Mesothelial cell of epicardium (in vitro differentiated cells): ENCODE measurements at regions not wholly inside any gene's neighbourhood (a gene's known extent, or its start where the extent isn't known, plus 50 kb on each side); places are given as distances from the start of the nearest gene placed in this dataset.

Experiments
- DNase-seq, 2 experiments: peaks; one replicate each; pipeline ENCODE4 v3.0.0; 2021; ENCODE audit warnings: low spot score in 2 of 2; ENCODE audit not compliant: unreplicated experiment in 2 of 2
- H3K27ac Mint-ChIP-seq: 2 replicates; pipeline ENCODE4 v1.8.0; 2021; ENCODE audit warnings: mixed read lengths
- H3K27me3 Mint-ChIP-seq: 2 replicates; pipeline ENCODE4 v1.8.0; 2021; ENCODE audit warnings: low read depth, mixed read lengths
- H3K36me3 Mint-ChIP-seq: 2 replicates; pipeline ENCODE4 v1.8.0; 2021; ENCODE audit warnings: mixed read lengths
- H3K4me1 Mint-ChIP-seq: 2 replicates; pipeline ENCODE4 v1.8.0; 2021; ENCODE audit warnings: mixed read lengths
- H3K4me3 Mint-ChIP-seq: 2 replicates; pipeline ENCODE4 v1.8.0; 2021; ENCODE audit warnings: mild to moderate bottlenecking, moderate library complexity, mixed read lengths
- H3K9me3 Mint-ChIP-seq: 2 replicates; pipeline ENCODE4 v1.8.0; 2021; ENCODE audit warnings: mixed read lengths
- CTCF ChIP-seq: fragments of 200-600 bp; sonication (generic); IDR thresholded peaks from one replicate; pipeline ENCODE4 v1.5.0; 2021; ENCODE audit warnings: antibody characterized with exemption; ENCODE audit not compliant: unreplicated experiment

- Mint-ChIP-seq H3K27me3 (peaks cover 4% of the 10 kb centered on the region), H3K27ac (no peak overlapping the region), H3K9me3 (peaks cover 23% of the 10 kb centered on the region), H3K36me3 (no peaks in the 10 kb centered on the region), H3K4me3 (no peak overlapping the region), H3K4me1 (peaks cover 4% of the 10 kb centered on the region)
- DNase-seq: no peak
- TF ChIP-seq CTCF: no peak
These were observed 193.0 kb downstream of the TTC32 start for GRCh38 chr2:19708776-19709175.

- Mint-ChIP-seq H3K27ac (no peak overlapping the region), H3K4me3 (no peak overlapping the region), H3K9me3 (peaks cover 4% of the 10 kb centered on the region), H3K36me3 (no peaks in the 10 kb centered on the region), H3K27me3 (peaks cover 12% of the 10 kb centered on the region), H3K4me1 (peaks cover 2% of the 10 kb centered on the region)
- DNase-seq: no peak
- TF ChIP-seq CTCF: no peak
These were observed 195.5 kb downstream of the TTC32 start for GRCh38 chr2:19706332-19706731.

- TF ChIP-seq CTCF: no peak
These were observed 199.5 kb downstream of the TTC32 start for GRCh38 chr2:19702267-19702666.

GRCh38 chr2:19700861-19701585 is 200.8 kb downstream of the TTC32 start:
- TF ChIP-seq CTCF: no peak
- no peak overlapping the region for H3K27ac Mint-ChIP-seq
- no peaks in the 10 kb centered on the region for H3K36me3 Mint-ChIP-seq
- peaks cover 19% of the 10 kb centered on the region for H3K9me3 Mint-ChIP-seq
- DNase-seq: no peak
- no peaks in the 10 kb centered on the region for H3K4me1 Mint-ChIP-seq
- peaks cover 12% of the 10 kb centered on the region for H3K27me3 Mint-ChIP-seq
- no peak overlapping the region for H3K4me3 Mint-ChIP-seq

More at GRCh38 chr2:19702267-19702666, 199.5 kb downstream of the TTC32 start:
- DNase-seq: no peak
- H3K27me3 Mint-ChIP-seq: peaks cover 12% of the 10 kb centered on the region
- no peaks in the 10 kb centered on the region for H3K36me3 Mint-ChIP-seq
- H3K9me3 Mint-ChIP-seq: peaks cover 9% of the 10 kb centered on the region
- H3K27ac Mint-ChIP-seq: no peak overlapping the region
- H3K4me3 Mint-ChIP-seq: no peak overlapping the region
- peaks cover 1% of the 10 kb centered on the region for H3K4me1 Mint-ChIP-seq

GRCh38 chr2:19697131-19697530 is 204.7 kb downstream of the TTC32 start:
- no peaks in the 10 kb centered on the region for H3K36me3 Mint-ChIP-seq
- H3K27ac Mint-ChIP-seq: no peak overlapping the region
- H3K9me3 Mint-ChIP-seq: peaks cover 21% of the 10 kb centered on the region
- peaks cover 4% of the 10 kb centered on the region for H3K27me3 Mint-ChIP-seq
- TF ChIP-seq CTCF: no peak
- H3K4me3 Mint-ChIP-seq: no peak overlapping the region
- no peak for DNase-seq
- H3K4me1 Mint-ChIP-seq: no peaks in the 10 kb centered on the region

- no peak for TF ChIP-seq CTCF
- Mint-ChIP-seq H3K27me3 (peaks cover 9% of the 10 kb centered on the region), H3K27ac (no peak overlapping the region), H3K4me1 (no peaks in the 10 kb centered on the region), H3K4me3 (no peak overlapping the region), H3K36me3 (no peaks in the 10 kb centered on the region), H3K9me3 (peaks cover 21% of the 10 kb centered on the region)
- no peak for DNase-seq
These were observed 206.1 kb downstream of the TTC32 start for GRCh38 chr2:19695706-19696105.
